Gastroesophageal sphincter (tissue), 4 donors: ENCODE measurements at regions not wholly inside any gene's neighbourhood (a gene's known extent, or its start where the extent isn't known, plus 50 kb on each side); places are given as distances from the start of the nearest gene placed in this dataset.

ENCODE experiments used
- ATAC-seq: fragments of 150-250 bp; one replicate; pipeline ENCODE4 v1.9.1; 2016; ENCODE audit warnings: mild to moderate bottlenecking, moderate library complexity
- H3K27ac ChIP-seq, 4 donors: fragments of 200-600 bp; sonication (generic) in 3 of 4; 1 replicate in 3 of 4; 2 replicates in 1 of 4; pipeline ENCODE4 v1.5.1; 2016 to 2019
- H3K27me3 ChIP-seq: fragments of 200-600 bp; sonication (generic); one replicate; pipeline ENCODE4 v1.5.1; 2019
- H3K36me3 ChIP-seq, 2 donors: fragments of 200-600 bp; sonication (generic); one replicate each; pipeline ENCODE4 v1.5.1; 2019; ENCODE audit warnings: control low read depth in 1 of 2
- H3K4me1 ChIP-seq, 3 donors: fragments of 200-600 bp; sonication (generic); 1 replicate in 2 of 3; 2 replicates in 1 of 3; pipeline ENCODE4 v1.5.1; 2016 to 2019; ENCODE audit warnings: control low read depth in 2 of 3
- H3K4me3 ChIP-seq, 2 donors: fragments of 200-600 bp; sonication (generic); one replicate each; pipeline ENCODE4 v1.5.1; 2019; ENCODE audit warnings: mild to moderate bottlenecking in 1 of 2, moderate library complexity in 1 of 2
- H3K9me3 ChIP-seq, 3 donors: fragments of 200-600 bp; sonication (generic); one replicate each; pipeline ENCODE4 v1.5.1; 2017 to 2019; ENCODE audit warnings: control low read depth in 2 of 3
- EP300 ChIP-seq: sonication (generic); formaldehyde crosslinking; IDR thresholded peaks from one replicate; pipeline ENCODE4 v1.6.1; 2017; ENCODE audit warnings: antibody characterized with exemption, mild to moderate bottlenecking
- POLR2A ChIP-seq, 2 donors: fragments of 450-650 bp; IDR thresholded peaks; one replicate each; pipeline ENCODE4 v1.6.1; 2017; ENCODE audit warnings: antibody characterized with exemption in 2 of 2, mild to moderate bottlenecking in 2 of 2, moderate library complexity in 1 of 2
- POLR2AphosphoS5 ChIP-seq: sonication (generic); formaldehyde crosslinking; IDR thresholded peaks from one replicate; pipeline ENCODE4 v1.6.1; 2017; ENCODE audit warnings: antibody characterized with exemption
- WGBS, 2 donors: methylation state at CpG; one replicate each; pipeline ENCODE4 v1.1.5; 2018; ENCODE audit warnings: low coverage in 1 of 2; 5-methylcytosine and 5-hydroxymethylcytosine counted together
- TF ChIP-seq, protein P1 (sequence below), 4 experiments: fragments of 200-600 bp in 2 of 4; fragments of 450-650 bp in 2 of 4; sonication (generic) in 1 of 4; IDR thresholded peaks; one replicate each; pipeline ENCODE4 v1.5.1; 2017 to 2019; ENCODE audit warnings: antibody characterized with exemption in 4 of 4, mild to moderate bottlenecking in 2 of 4, moderate library complexity in 2 of 4

DNA sequence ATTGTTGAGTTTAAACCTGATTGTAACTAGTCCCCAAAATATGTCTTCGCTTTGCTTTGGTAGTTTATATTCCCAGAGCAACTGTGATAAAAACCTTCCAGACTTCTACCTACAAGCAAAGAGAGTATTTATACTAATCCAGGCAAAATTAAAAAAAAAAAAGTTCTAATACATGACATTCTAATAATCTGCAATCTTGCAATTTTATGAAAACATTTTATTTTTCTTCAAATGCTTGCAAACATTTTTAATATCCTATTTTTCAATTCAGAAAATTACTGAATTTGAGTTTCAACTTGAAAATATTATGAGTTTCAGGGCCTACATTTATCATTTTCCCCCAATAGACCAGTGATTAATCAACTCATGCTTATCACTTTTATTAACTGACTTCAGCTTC lies 830.2 kb upstream of the KLHL1 start:
- no peak for ATAC-seq
- 75 to 83% methylated on average over 1 of the region's 1 CpG for WGBS, 2 donors
- Histone ChIP-seq H3K9me3 (no peaks in the 10 kb centered on the region), H3K36me3 (no peaks in the 10 kb centered on the region), H3K27me3 (no peaks in the 10 kb centered on the region), H3K27ac (no peak overlapping the region), H3K4me1 (no peaks in the 10 kb centered on the region), H3K4me3 (no peak overlapping the region)
- TF ChIP-seq POLR2A (IDR thresholded peaks at IDR 0.05) (no peak), POLR2AphosphoS5 (no peak), EP300 (no peak)
- TF ChIP-seq, protein P1, sequence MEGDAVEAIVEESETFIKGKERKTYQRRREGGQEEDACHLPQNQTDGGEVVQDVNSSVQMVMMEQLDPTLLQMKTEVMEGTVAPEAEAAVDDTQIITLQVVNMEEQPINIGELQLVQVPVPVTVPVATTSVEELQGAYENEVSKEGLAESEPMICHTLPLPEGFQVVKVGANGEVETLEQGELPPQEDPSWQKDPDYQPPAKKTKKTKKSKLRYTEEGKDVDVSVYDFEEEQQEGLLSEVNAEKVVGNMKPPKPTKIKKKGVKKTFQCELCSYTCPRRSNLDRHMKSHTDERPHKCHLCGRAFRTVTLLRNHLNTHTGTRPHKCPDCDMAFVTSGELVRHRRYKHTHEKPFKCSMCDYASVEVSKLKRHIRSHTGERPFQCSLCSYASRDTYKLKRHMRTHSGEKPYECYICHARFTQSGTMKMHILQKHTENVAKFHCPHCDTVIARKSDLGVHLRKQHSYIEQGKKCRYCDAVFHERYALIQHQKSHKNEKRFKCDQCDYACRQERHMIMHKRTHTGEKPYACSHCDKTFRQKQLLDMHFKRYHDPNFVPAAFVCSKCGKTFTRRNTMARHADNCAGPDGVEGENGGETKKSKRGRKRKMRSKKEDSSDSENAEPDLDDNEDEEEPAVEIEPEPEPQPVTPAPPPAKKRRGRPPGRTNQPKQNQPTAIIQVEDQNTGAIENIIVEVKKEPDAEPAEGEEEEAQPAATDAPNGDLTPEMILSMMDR (IDR thresholded peaks at IDR 0.05), result no peak

DNA sequence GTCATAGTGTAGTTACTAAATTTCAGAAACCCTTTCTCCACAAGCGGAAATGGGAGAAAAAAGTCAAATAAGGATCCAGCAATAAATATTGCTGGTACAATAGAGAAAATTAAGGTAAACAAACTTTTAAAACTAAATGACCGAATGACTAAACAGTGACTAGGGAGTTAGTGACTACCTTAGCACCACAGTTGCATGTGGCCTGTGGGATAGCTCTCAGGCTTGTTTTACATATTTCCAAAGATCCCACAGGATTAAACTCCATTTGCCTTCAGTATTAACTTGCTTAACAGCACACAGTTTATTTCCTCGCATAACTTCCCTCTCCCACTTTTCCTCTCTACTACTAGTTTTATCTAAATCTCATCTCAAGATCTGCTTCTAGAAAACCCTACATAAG lies 824.3 kb upstream of the KLHL1 start:
- H3K9me3 ChIP-seq, result no peaks in the 10 kb centered on the region
- H3K27me3 ChIP-seq, result no peaks in the 10 kb centered on the region
- TF ChIP-seq EP300 (no peak), POLR2A (IDR thresholded peaks at IDR 0.05) (no peak), POLR2AphosphoS5 (no peak)
- TF ChIP-seq, protein P1 (IDR thresholded peaks at IDR 0.05), result no peak
- no peaks in the 10 kb centered on the region for H3K4me1 ChIP-seq
- 83 to 90% methylated on average over 3 of the region's 3 CpGs for WGBS, 2 donors
- H3K4me3 ChIP-seq, result no peak overlapping the region
- ATAC-seq, result no peak
- H3K27ac ChIP-seq, result no peak overlapping the region
- H3K36me3 ChIP-seq, result no peaks in the 10 kb centered on the region

DNA sequence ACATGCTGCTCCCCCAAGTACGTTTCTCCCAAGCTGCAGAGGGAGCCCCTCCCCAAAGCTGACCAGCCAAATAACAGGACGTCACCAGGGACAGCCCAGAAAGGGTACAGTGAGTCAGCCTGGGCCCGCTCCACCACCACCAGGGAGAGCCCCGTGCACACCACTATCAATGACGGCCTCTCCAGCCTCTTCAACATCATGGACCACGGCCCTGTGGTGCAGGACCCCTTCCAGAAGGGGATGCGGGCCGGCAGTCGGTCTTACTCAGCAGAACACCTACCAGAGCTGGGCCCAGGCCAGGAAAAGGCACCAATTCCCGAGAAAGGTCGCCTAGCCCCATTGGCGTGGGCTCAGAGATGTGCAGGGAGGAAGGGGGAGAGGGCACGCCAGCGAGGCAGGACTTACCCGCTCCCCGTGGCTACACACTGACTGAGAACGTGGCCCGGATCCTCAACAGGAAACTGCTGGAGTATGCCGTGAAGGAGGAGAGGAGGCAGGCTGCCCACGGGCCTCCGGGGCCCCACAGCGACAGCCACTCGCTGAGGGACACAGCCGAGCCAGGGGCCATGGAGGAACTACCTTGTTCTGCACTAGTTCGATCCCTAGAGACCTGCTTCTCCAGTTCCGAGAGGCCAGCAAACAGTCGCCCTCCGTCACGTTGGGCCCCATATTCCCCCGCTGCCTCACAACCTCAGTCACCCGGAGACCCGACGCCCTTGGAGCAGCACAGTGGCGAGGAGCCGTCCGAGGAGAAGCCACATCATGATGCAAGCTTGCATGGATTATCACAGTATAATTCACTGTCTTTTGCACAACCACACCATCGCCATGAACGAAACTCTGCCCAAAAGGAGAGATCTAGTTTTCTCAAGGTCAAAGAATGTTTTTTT lies 815.9 kb upstream of the KLHL1 start:
- Histone ChIP-seq H3K4me1 (no peaks in the 10 kb centered on the region), H3K27me3 (no peaks in the 10 kb centered on the region), H3K9me3 (no peaks in the 10 kb centered on the region), H3K27ac (no peak overlapping the region), H3K36me3 (no peaks in the 10 kb centered on the region), H3K4me3 (no peak overlapping the region)
- no peak for TF ChIP-seq POLR2A (IDR thresholded peaks at IDR 0.05)
- TF ChIP-seq EP300, result no peak
- TF ChIP-seq, protein P1 (IDR thresholded peaks at IDR 0.05), result no peak
- TF ChIP-seq POLR2AphosphoS5, result no peak
- ATAC-seq, result no peak
- 83 to 100% methylated on average over 2 to 3 of the region's 38 CpGs for WGBS, 2 donors

DNA sequence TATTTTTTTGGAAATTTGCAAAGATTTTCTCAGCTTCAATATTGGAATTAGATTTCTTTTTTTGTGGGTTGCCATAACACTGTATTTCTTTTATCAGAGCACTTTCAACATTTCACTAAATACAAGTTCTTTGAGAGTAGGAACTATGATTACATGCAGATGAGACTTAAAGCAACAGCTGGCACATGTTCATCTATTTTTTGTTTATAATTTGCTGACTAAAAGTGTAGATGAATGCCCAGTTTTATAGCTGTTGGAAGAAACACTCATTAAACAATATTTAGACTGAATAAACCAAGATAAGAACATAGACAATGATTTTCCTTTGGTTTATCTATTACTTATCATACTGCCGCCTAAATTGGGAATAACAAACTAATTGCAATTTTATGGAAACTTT lies 803.0 kb upstream of the KLHL1 start:
- WGBS, 2 donors, result 33 to 50% methylated on average over 1 of the region's 1 CpG
- Histone ChIP-seq H3K36me3 (no peaks in the 10 kb centered on the region), H3K27ac (no peak overlapping the region), H3K9me3 (no peaks in the 10 kb centered on the region), H3K27me3 (no peaks in the 10 kb centered on the region), H3K4me3 (no peak overlapping the region), H3K4me1 (no peaks in the 10 kb centered on the region)
- ATAC-seq, result no peak
- TF ChIP-seq, protein P1 (IDR thresholded peaks at IDR 0.05), result no peak
- TF ChIP-seq POLR2A (IDR thresholded peaks at IDR 0.05) (no peak), POLR2AphosphoS5 (no peak), EP300 (no peak)

DNA sequence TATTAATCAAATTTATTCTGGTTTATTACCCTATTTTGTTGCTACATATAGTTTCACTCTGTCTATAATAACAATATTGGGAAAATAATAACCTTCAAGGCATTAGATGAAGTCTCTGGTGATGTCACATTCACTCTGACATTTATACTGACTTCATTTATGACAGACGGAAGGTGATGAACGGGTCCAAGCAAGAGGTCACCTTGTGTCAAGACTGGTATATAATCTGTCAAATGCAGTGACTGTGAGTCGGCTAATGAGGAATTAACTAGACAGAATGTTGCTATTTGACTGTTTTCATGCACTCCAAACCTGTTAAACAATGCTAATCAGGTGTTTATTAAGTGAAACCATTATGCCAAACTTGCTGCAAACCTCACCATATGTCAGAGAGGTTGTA lies 800.5 kb upstream of the KLHL1 start:
- H3K27me3 ChIP-seq, result no peaks in the 10 kb centered on the region
- no peak for ATAC-seq
- H3K4me3 ChIP-seq, result no peak overlapping the region
- no peak for TF ChIP-seq POLR2A (IDR thresholded peaks at IDR 0.05)
- TF ChIP-seq, protein P1 (IDR thresholded peaks at IDR 0.05), result no peak
- no peak for TF ChIP-seq POLR2AphosphoS5
- no peak for TF ChIP-seq EP300
- no peak overlapping the region for H3K27ac ChIP-seq
- H3K9me3 ChIP-seq, result no peaks in the 10 kb centered on the region
- 18 to 57% methylated on average over 3 of the region's 3 CpGs for WGBS, 2 donors
- H3K36me3 ChIP-seq, result no peaks in the 10 kb centered on the region
- no peaks in the 10 kb centered on the region for H3K4me1 ChIP-seq
